Progenitor cell of endocrine pancreas (in vitro differentiated cells): ENCODE measurements at regions not wholly inside any gene's neighbourhood (a gene's known extent, or its start where the extent isn't known, plus 50 kb on each side); places are given as distances from the start of the nearest gene placed in this dataset.

Experiments
- DNase-seq: peaks from one replicate; pipeline ENCODE4 v3.0.0; 2021; ENCODE audit warnings: low spot score; ENCODE audit not compliant: unreplicated experiment
- H3K27ac Mint-ChIP-seq: 2 replicates; pipeline ENCODE4 v1.8.0; 2021; ENCODE audit warnings: mild to moderate bottlenecking, moderate library complexity, mixed read lengths
- H3K27me3 Mint-ChIP-seq: 2 replicates; pipeline ENCODE4 v1.8.0; 2021; ENCODE audit warnings: mixed read lengths
- H3K36me3 Mint-ChIP-seq: 2 replicates; pipeline ENCODE4 v1.8.0; 2022; ENCODE audit warnings: mixed read lengths; ENCODE audit not compliant: insufficient read depth
- H3K4me1 Mint-ChIP-seq: 2 replicates; pipeline ENCODE4 v1.8.0; 2021; ENCODE audit warnings: low read depth, mixed read lengths
- H3K4me3 Mint-ChIP-seq: 2 replicates; pipeline ENCODE4 v1.8.0; 2021; ENCODE audit warnings: low read depth, mild to moderate bottlenecking, moderate library complexity, mixed read lengths
- H3K9me3 Mint-ChIP-seq: 2 replicates; pipeline ENCODE4 v1.8.0; 2021; ENCODE audit warnings: low read depth, mixed read lengths
- TF ChIP-seq, protein P1 (sequence below): fragments of 200-600 bp; sonication (generic); IDR thresholded peaks from one replicate; pipeline ENCODE4 v1.5.0; 2021; ENCODE audit warnings: antibody characterized with exemption, mild to moderate bottlenecking; ENCODE audit not compliant: unreplicated experiment

DNA sequence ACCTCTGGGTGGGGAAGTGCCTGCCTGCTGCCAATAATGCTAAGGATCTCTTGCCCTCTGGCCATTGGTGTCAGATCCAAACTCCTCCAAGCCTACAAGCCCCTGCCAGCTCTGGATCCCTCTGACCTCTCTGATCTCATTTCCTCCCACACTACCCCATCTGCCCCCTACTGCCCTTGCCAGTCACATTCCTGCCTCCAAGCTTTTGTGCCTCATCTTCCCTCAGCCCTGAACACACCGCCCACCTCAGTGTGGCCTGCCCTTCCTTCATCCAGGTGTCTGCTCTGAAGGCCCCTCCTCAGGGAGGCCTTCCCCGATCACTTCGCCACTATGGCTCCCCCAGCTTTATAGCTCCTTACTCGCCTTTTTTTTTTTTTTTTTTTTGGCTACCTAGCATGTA is 161.0 kb upstream of the GLI2 start:
- peaks cover 77% of the 10 kb centered on the region for H3K27me3 Mint-ChIP-seq
- H3K4me1 Mint-ChIP-seq, result no peaks in the 10 kb centered on the region
- no peak overlapping the region for H3K27ac Mint-ChIP-seq
- no peaks in the 10 kb centered on the region for H3K36me3 Mint-ChIP-seq
- TF ChIP-seq, protein P1, sequence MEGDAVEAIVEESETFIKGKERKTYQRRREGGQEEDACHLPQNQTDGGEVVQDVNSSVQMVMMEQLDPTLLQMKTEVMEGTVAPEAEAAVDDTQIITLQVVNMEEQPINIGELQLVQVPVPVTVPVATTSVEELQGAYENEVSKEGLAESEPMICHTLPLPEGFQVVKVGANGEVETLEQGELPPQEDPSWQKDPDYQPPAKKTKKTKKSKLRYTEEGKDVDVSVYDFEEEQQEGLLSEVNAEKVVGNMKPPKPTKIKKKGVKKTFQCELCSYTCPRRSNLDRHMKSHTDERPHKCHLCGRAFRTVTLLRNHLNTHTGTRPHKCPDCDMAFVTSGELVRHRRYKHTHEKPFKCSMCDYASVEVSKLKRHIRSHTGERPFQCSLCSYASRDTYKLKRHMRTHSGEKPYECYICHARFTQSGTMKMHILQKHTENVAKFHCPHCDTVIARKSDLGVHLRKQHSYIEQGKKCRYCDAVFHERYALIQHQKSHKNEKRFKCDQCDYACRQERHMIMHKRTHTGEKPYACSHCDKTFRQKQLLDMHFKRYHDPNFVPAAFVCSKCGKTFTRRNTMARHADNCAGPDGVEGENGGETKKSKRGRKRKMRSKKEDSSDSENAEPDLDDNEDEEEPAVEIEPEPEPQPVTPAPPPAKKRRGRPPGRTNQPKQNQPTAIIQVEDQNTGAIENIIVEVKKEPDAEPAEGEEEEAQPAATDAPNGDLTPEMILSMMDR, result no peak
- H3K4me3 Mint-ChIP-seq, result no peak overlapping the region
- no peak for DNase-seq
- H3K9me3 Mint-ChIP-seq, result no peaks in the 10 kb centered on the region

DNA sequence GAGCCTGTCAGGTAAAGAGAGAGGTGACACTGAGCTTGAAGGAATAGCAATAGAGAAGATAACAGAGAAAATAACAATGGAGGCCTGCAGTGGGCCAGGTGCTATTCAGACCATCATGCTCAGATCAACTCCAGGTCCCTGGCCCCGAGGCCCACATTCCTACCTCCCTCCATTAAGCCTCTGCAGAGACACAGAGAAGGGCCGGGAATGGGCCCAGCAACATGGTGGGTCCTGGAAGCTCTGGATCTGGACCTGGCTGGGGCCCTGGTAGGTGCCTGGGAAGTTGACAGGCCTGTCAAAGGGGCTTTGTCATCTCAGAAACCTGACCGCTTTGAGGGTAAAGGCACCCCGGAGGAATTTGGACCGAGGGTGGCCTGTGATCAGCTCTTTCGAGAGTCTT is 159.7 kb upstream of the GLI2 start:
- DNase-seq, result no peak
- no peak overlapping the region for H3K27ac Mint-ChIP-seq
- no peaks in the 10 kb centered on the region for H3K4me1 Mint-ChIP-seq
- no peaks in the 10 kb centered on the region for H3K9me3 Mint-ChIP-seq
- no peaks in the 10 kb centered on the region for H3K36me3 Mint-ChIP-seq
- no peak overlapping the region for H3K4me3 Mint-ChIP-seq
- peaks cover 76% of the 10 kb centered on the region for H3K27me3 Mint-ChIP-seq
- TF ChIP-seq, protein P1, result no peak

DNA sequence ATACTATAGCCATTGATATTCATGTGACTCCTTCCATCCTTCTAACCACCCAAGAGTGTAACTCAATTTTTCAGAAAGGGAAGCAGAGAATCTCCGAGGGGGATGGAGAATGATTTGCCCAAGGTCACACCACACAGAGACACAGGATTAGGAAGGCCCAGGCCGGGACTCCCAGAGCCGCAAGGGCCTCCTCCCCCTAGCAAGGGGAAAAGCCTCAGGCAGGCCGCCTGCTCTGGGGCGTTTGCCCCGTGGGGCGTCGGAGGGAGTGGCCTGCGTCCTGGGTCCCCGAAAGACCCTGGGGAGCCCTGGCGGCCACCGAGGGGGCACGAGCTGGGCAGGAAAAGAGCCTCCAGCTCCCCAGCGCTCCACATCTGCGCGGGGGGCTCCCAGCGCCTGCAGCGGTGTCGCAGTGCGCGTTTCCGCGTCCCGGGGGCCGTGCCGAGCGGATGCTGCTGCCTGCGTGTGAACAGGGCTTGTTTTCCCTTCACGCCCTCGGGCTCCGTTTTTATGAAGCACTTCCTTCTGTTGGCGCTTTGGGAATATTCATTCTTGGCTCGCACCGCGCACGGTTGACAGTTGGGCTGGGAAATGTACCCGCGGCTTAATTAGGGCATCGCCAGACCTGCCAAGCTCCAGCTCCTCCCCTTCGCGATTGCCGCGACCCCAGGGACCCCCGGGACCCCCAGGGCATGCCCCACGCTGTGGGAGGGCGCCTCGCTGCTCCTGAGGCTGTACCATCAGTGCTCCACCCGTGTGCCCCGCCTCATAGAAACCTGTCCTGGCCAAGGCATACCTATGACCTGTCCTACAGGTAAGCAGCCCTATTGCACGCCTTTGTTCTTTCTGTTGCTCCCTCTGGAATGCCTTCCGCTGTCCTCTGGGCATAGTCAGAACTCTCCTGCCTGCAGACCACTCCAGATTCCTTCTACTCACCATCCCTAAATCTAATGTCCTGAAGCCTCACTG is 158.9 kb upstream of the GLI2 start:
- Mint-ChIP-seq H3K27me3 (peaks cover 81% of the 10 kb centered on the region), H3K27ac (no peak overlapping the region), H3K4me3 (no peak overlapping the region), H3K4me1 (no peaks in the 10 kb centered on the region), H3K36me3 (no peaks in the 10 kb centered on the region), H3K9me3 (no peaks in the 10 kb centered on the region)
- DNase-seq, result no peak
- TF ChIP-seq, protein P1, result no peak

DNA sequence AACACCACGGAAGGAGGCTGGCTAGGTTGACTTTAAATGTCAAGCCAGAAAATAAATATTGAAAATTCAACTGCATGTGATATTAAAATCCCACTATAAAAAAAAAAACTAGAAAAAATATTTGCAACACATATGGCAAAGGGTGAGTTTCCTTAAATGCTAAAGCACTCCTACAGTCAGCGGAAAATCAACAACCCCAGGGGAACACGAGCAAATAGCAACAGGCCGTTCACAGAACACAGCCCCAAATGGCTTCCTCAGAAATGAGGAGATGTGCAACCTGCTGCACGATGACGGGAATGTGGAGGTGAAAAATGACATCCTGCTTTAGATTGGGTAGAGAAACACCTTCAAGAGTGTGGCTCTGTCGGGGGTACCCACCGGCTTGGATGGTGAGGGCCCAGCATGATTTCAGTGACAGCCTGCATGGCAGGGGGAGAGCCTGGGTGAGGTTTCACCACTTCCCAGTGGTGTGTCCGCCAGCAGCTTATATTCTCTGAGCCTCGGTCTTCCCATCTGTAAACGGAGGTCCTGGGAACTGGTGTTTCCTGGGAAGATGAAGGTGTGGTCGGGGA is 157.9 kb upstream of the GLI2 start:
- no peaks in the 10 kb centered on the region for H3K36me3 Mint-ChIP-seq

DNA sequence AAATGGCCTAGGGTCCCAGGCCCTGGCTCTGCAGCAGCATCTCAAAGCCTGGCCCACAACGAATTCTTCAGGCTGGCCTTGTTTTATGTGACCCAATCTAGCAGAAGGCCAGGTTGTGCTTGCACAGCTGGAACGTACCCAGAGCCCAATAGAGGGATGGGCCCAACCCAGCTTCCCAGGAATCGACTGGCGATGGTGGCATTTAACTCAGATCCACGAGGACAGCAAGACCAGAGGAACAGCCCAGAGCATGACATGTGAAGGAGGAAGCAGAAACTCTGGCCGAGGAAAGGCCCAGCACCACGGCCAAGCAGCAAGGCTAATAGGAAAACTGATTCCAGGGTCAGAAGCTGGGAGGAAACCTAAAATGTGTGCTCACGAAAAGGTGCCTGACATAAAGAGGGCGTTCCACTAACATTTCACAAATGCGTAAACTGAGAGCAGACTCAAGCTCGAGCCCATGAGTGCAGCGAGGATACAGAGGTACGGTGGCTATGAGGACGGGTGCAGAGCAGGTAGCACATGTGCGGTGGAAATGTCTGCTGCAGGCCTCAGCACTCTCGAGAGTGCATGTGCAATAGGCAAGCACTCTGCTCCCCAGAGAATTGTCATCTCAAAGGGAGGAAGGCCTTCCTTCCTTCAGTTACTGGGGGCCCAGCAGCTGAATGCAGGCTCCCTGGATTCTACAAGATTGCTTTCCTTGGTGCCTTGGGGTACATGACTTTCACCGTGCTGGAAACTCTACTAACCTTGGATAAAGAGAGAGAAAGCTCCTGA is 156.9 kb upstream of the GLI2 start:
- Mint-ChIP-seq H3K4me1 (no peaks in the 10 kb centered on the region), H3K27ac (no peak overlapping the region), H3K9me3 (no peaks in the 10 kb centered on the region), H3K27me3 (peaks cover 77% of the 10 kb centered on the region), H3K4me3 (no peak overlapping the region), H3K36me3 (no peaks in the 10 kb centered on the region)
- TF ChIP-seq, protein P1, result no peak
- no peak for DNase-seq

More for the DNA sequence above, 157.9 kb upstream of the GLI2 start:
- no peaks in the 10 kb centered on the region for H3K4me1 Mint-ChIP-seq
- TF ChIP-seq, protein P1, result no peak
- no peak overlapping the region for H3K4me3 Mint-ChIP-seq
- peaks cover 79% of the 10 kb centered on the region for H3K27me3 Mint-ChIP-seq
- no peak for DNase-seq
- no peaks in the 10 kb centered on the region for H3K9me3 Mint-ChIP-seq
- H3K27ac Mint-ChIP-seq, result no peak overlapping the region
